ENCODE measurements at regions not wholly inside any gene's neighbourhood (a gene's known extent, or its start where the extent isn't known, plus 50 kb on each side); places are given as distances from the start of the nearest gene placed in this dataset.

DNA sequence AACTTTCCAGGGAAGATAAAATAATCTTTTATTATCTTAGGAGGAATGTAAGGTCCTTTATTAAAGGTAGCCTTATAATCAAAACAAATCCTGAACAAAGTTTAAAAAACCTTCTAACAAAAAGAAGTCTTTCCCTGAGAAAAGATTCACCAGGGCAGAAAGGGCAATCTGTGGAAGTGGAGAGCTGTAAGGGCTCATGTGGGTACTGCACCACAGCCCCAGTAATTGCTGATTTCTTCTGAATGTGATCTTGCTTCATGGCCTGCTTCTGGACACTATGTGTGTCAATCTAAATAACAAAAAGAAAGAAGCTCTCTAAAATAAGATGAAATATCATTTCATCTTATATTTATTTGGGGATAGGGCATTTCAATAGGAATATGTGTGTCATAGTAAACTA lies 1501.6 kb downstream of the OTOL1 start:
- CTCF ChIA-PET, result no interaction called here
- peak overlapping the region; percentile 52 for H3K4me3 ChIP-seq (ENCODE audit: low read length)
- H3K27me3 ChIP-seq (ENCODE audit: low read length), result no peaks in the 10 kb centered on the region
- POLR2A ChIA-PET (ENCODE audit: unreplicated experiment), result no interaction called here
- no peaks in the 10 kb centered on the region for H3K36me3 ChIP-seq (ENCODE audit: low read depth, low read length)
- no TSS peak for BruUV-seq (replicated peaks)
- intact Hi-C loops (cut with micrococcal nuclease), result no loop called here
- no peak overlapping the region for H3K9ac ChIP-seq (ENCODE audit: low read length)
- no peak overlapping the region for H3K27ac ChIP-seq (ENCODE audit: low read length)
- H3K4me2 ChIP-seq (ENCODE audit: low read length), result peak overlapping the region; percentile 63
- DNase-seq (no peak), ATAC-seq (peak; percentile 77)
- no peaks in the 10 kb centered on the region for H3K9me2 ChIP-seq (replicated peaks; ENCODE audit: low read length)
- no peaks in the 10 kb centered on the region for H3K79me2 ChIP-seq (ENCODE audit: low read length)
- H3K4me1 ChIP-seq (ENCODE audit: insufficient read depth, low read length), result no peaks in the 10 kb centered on the region
- peak overlapping the region; percentile 79 for H2AFZ ChIP-seq (ENCODE audit: low read length)
- no peak for TF ChIP-seq EZH2 (IDR thresholded peaks at IDR 0.05; ENCODE audit: low read length, unreplicated experiment)
- TF ChIP-seq EZH2phosphoT487 (IDR thresholded peaks at IDR 0.05; ENCODE audit: borderline replicate concordance, low read length), result no peak
- TF ChIP-seq, protein P1, sequence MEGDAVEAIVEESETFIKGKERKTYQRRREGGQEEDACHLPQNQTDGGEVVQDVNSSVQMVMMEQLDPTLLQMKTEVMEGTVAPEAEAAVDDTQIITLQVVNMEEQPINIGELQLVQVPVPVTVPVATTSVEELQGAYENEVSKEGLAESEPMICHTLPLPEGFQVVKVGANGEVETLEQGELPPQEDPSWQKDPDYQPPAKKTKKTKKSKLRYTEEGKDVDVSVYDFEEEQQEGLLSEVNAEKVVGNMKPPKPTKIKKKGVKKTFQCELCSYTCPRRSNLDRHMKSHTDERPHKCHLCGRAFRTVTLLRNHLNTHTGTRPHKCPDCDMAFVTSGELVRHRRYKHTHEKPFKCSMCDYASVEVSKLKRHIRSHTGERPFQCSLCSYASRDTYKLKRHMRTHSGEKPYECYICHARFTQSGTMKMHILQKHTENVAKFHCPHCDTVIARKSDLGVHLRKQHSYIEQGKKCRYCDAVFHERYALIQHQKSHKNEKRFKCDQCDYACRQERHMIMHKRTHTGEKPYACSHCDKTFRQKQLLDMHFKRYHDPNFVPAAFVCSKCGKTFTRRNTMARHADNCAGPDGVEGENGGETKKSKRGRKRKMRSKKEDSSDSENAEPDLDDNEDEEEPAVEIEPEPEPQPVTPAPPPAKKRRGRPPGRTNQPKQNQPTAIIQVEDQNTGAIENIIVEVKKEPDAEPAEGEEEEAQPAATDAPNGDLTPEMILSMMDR (conservative IDR thresholded peaks at IDR 0.05; ENCODE audit: low read depth, low read length), result no peak
- no peaks in the 10 kb centered on the region for H3F3A ChIP-seq (ENCODE audit: low read length, unreplicated experiment)
- peaks cover 4% of the 10 kb centered on the region for H3K9me3 ChIP-seq (ENCODE audit: low read length)
- no peaks in the 10 kb centered on the region for H4K20me1 ChIP-seq (ENCODE audit: low read length)

DNA sequence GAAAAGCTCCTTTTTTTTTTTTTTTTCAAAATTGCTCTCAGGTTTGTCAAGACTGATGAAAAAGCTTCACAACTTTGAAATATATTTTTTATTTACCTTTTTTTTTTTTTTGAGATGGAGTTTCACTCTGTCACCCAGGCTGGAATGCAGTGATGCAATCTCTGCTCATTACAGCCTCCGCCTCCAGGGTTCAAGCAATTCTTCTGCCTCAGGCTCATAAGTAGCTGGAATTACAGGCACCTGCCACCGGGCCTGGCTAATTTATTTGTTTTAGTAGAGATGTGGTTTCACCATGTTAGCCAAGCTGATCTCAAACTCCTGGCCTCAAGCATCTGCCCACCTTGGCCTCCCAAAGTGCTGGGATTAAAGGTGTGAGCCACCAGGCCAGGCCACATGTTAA lies 1515.0 kb downstream of the OTOL1 start:
- Histone ChIP-seq H2AFZ (ENCODE audit: low read length) (no peak overlapping the region), H3K27ac (ENCODE audit: low read length) (no peak overlapping the region), H3K4me3 (ENCODE audit: low read length) (no peak overlapping the region), H3F3A (ENCODE audit: low read length, unreplicated experiment) (no peaks in the 10 kb centered on the region), H3K4me1 (ENCODE audit: insufficient read depth, low read length) (no peaks in the 10 kb centered on the region), H3K9me2 (replicated peaks; ENCODE audit: low read length) (no peaks in the 10 kb centered on the region), H3K4me2 (ENCODE audit: low read length) (no peak overlapping the region), H3K9ac (ENCODE audit: low read length) (no peak overlapping the region), H4K20me1 (ENCODE audit: low read length) (no peaks in the 10 kb centered on the region), H3K79me2 (ENCODE audit: low read length) (no peaks in the 10 kb centered on the region), H3K27me3 (ENCODE audit: low read length) (no peaks in the 10 kb centered on the region), H3K36me3 (ENCODE audit: low read depth, low read length) (no peaks in the 10 kb centered on the region), H3K9me3 (ENCODE audit: low read length) (no peaks in the 10 kb centered on the region)
- CTCF ChIA-PET, result interaction anchor here (0.6 kb wide), 1 partner anchor 1097 kb away, joined by 4 read pairs; no protein-coding TSS in a partner anchor
- ATAC-seq, result no peak
- DNase-seq, result no peak
- TF ChIP-seq EZH2 (IDR thresholded peaks at IDR 0.05; ENCODE audit: low read length, unreplicated experiment) (no peak), EZH2phosphoT487 (IDR thresholded peaks at IDR 0.05; ENCODE audit: borderline replicate concordance, low read length) (no peak)
- TF ChIP-seq, protein P1 (conservative IDR thresholded peaks at IDR 0.05; ENCODE audit: low read depth, low read length), result no peak
- intact Hi-C loops (cut with micrococcal nuclease), result no loop called here
- BruUV-seq (replicated peaks), result no TSS peak
- POLR2A ChIA-PET (ENCODE audit: unreplicated experiment), result no interaction called here

DNA sequence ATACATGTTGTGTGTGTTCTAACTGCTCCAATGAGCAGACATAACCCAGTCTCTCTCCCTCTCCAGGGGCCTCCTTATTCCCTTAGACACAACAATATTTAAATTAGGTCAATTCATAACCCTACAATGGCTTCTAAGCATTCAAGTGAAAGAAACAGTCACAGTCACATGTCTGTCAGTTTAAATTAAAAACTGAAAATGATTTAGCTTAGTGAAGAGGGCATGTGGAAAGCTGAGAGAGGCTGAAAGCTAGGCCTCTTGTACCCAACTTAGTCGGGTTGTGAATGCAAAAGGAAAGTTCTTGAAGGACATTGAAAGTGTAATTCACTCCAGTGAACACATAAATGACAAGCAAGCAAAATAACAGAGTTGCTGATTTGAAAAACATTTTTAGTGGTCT lies 1519.6 kb downstream of the OTOL1 start:
- BruUV-seq (replicated peaks), result no TSS peak
- Histone ChIP-seq H3K36me3 (ENCODE audit: low read depth, low read length) (no peaks in the 10 kb centered on the region), H4K20me1 (ENCODE audit: low read length) (no peaks in the 10 kb centered on the region), H3K4me3 (ENCODE audit: low read length) (no peak overlapping the region), H3F3A (ENCODE audit: low read length, unreplicated experiment) (no peaks in the 10 kb centered on the region), H3K4me2 (ENCODE audit: low read length) (no peak overlapping the region), H3K27ac (ENCODE audit: low read length) (no peak overlapping the region), H3K9ac (ENCODE audit: low read length) (no peak overlapping the region), H3K4me1 (ENCODE audit: insufficient read depth, low read length) (no peaks in the 10 kb centered on the region), H3K9me3 (ENCODE audit: low read length) (0 out of 2 replicates have a peak, but pooled peaks cover 3% of the 10 kb centered on the region), H3K9me2 (replicated peaks; ENCODE audit: low read length) (no peaks in the 10 kb centered on the region), H3K27me3 (ENCODE audit: low read length) (no peaks in the 10 kb centered on the region), H3K79me2 (ENCODE audit: low read length) (no peaks in the 10 kb centered on the region), H2AFZ (ENCODE audit: low read length) (no peak overlapping the region)
- POLR2A ChIA-PET (ENCODE audit: unreplicated experiment), result no interaction called here
- intact Hi-C loops (cut with micrococcal nuclease), result no loop called here
- TF ChIP-seq EZH2 (IDR thresholded peaks at IDR 0.05; ENCODE audit: low read length, unreplicated experiment) (no peak), EZH2phosphoT487 (IDR thresholded peaks at IDR 0.05; ENCODE audit: borderline replicate concordance, low read length) (no peak)
- TF ChIP-seq, protein P1 (conservative IDR thresholded peaks at IDR 0.05; ENCODE audit: low read depth, low read length), result no peak
- CTCF ChIA-PET, result no interaction called here
- DNase-seq, result no peak
- ATAC-seq, result no peak
